PC-3 (cell line): ENCODE measurements at regions not wholly inside any gene's neighbourhood (a gene's known extent, or its start where the extent isn't known, plus 50 kb on each side); places are given as distances from the start of the nearest gene placed in this dataset.

Experiments
- ATAC-seq: fragments of 200-7000 bp; cut with Tn5 transposase; 2 replicates; pipeline ENCODE4 v1.9.1; 2020; ENCODE audit warnings: mild to moderate bottlenecking, moderate library complexity
- BruUV-seq: library from RNA; stranded (reverse); fragments of 400-500 nt; replicated peaks from 2 replicates; lab custom pipeline; 2021; lab: Mats Ljungman, UMichigan
- CTCF ChIA-PET: fragments of 300-600 bp; sonication (Branson Sonifier 250); formaldehyde crosslinking; loops from one replicate; lab custom pipeline; 2022; ENCODE audit warnings: antibody characterized with exemption; lab: Charles Lee
- POLR2A ChIA-PET: fragments of 300-600 bp; sonication (Branson Sonifier 250); formaldehyde crosslinking; loops from one replicate; lab custom pipeline; 2022; ENCODE audit warnings: antibody characterized with exemption; ENCODE audit not compliant: unreplicated experiment; lab: Charles Lee
- DNase-seq: peaks from one replicate; pipeline ENCODE4 v3.0.0-alpha.2; 2015
- H2AFZ ChIP-seq: fragments of 300-600 bp; sonication (generic); 2 replicates; pipeline ENCODE4 v1.6.0; 2016; ENCODE audit warnings: antibody characterized with exemption, low read length
- H3F3A ChIP-seq: fragments of 300-600 bp; sonication (generic); one replicate; pipeline ENCODE4 v1.6.0; 2017; ENCODE audit warnings: antibody characterized with exemption, low read length, control low read depth, mild to moderate bottlenecking; ENCODE audit not compliant: unreplicated experiment
- H3K27ac ChIP-seq: fragments of 300-600 bp; sonication (generic); 2 replicates; pipeline ENCODE4 v1.5.1; 2016; ENCODE audit warnings: mild to moderate bottlenecking, low read length
- H3K27me3 ChIP-seq: fragments of 300-600 bp; sonication (generic); 2 replicates; pipeline ENCODE4 v1.6.1; 2016; ENCODE audit warnings: low read length, mixed read lengths
- H3K36me3 ChIP-seq: fragments of 300-600 bp; sonication (generic); 2 replicates; pipeline ENCODE4 v1.6.1; 2016; ENCODE audit warnings: low read depth, mixed run types, low read length, mixed read lengths
- H3K4me1 ChIP-seq: fragments of 300-600 bp; sonication (generic); 2 replicates; pipeline ENCODE4 v1.5.1; 2016; ENCODE audit warnings: low read length; ENCODE audit not compliant: insufficient read depth
- H3K4me2 ChIP-seq: fragments of 300-600 bp; sonication (generic); 2 replicates; pipeline ENCODE4 v1.6.0; 2016; ENCODE audit warnings: low read length
- H3K4me3 ChIP-seq: fragments of 300-600 bp; sonication (generic); 2 replicates; pipeline ENCODE4 v1.5.1; 2016; ENCODE audit warnings: mild to moderate bottlenecking, low read length, mixed read lengths
- H3K79me2 ChIP-seq: fragments of 300-600 bp; sonication (generic); 2 replicates; pipeline ENCODE4 v1.6.1; 2017; ENCODE audit warnings: low read length, mixed read lengths
- H3K9ac ChIP-seq: fragments of 300-600 bp; sonication (generic); 2 replicates; pipeline ENCODE4 v1.6.0; 2016; ENCODE audit warnings: mild to moderate bottlenecking, low read length
- H3K9me2 ChIP-seq: fragments of 300-600 bp; sonication (generic); replicated peaks from 2 replicates; pipeline ENCODE4 v1.6.1; 2016; ENCODE audit warnings: mixed run types, low read length, mixed read lengths
- H3K9me3 ChIP-seq: fragments of 300-600 bp; sonication (generic); 2 replicates; pipeline ENCODE4 v1.6.1; 2016; ENCODE audit warnings: low read length, mixed read lengths
- H4K20me1 ChIP-seq: fragments of 300-600 bp; sonication (generic); 2 replicates; pipeline ENCODE4 v1.6.1; 2016; ENCODE audit warnings: low read length, mixed read lengths
- CTCF ChIP-seq: fragments of 300-600 bp; sonication (generic); conservative IDR thresholded peaks from 2 replicates; pipeline ENCODE4 v1.5.1; 2017; ENCODE audit warnings: antibody characterized with exemption, low read depth, mild to moderate bottlenecking, low read length
- EZH2 ChIP-seq: fragments of 300-600 bp; sonication (generic); IDR thresholded peaks from one replicate; pipeline ENCODE4 v1.6.1; 2017; ENCODE audit warnings: antibody characterized with exemption, mild to moderate bottlenecking, low read length; ENCODE audit not compliant: unreplicated experiment
- EZH2phosphoT487 ChIP-seq: fragments of 300-600 bp; sonication (generic); IDR thresholded peaks from 2 replicates; pipeline ENCODE4 v1.6.1; 2018; ENCODE audit warnings: mild to moderate bottlenecking, antibody characterized with exemption, low read length, borderline replicate concordance
- intact Hi-C: fragments of 100-400 bp; cut with micrococcal nuclease; formaldehyde crosslinking; loops from 2 replicates; pipeline ENCODE4 v1.9.0; 2023

GRCh38 chr7:106464651-106465050 lies 179.9 kb upstream of the NAMPT start:
- peaks cover 28% of the 10 kb centered on the region for H3K4me1 ChIP-seq
- H3F3A ChIP-seq = no peaks in the 10 kb centered on the region
- no peak overlapping the region for H3K27ac ChIP-seq
- intact Hi-C loops = loop anchor here (5.0 to 10.0 kb wide), 2 partner anchors 117 to 410 kb away; no protein-coding TSS in a partner anchor
- DNase-seq (no peak), ATAC-seq (no peak)
- no peak for TF ChIP-seq CTCF
- H3K4me3 ChIP-seq = no peak overlapping the region
- H2AFZ ChIP-seq = no peak overlapping the region
- H3K79me2 ChIP-seq = peaks cover 17% of the 10 kb centered on the region
- no peak overlapping the region for H3K4me2 ChIP-seq
- no peaks in the 10 kb centered on the region for H3K9me2 ChIP-seq
- no TSS peak for BruUV-seq
- no peaks in the 10 kb centered on the region for H3K9me3 ChIP-seq
- H3K36me3 ChIP-seq = 0 out of 2 replicates have a peak, but pooled peaks cover 6% of the 10 kb centered on the region
- no peaks in the 10 kb centered on the region for H4K20me1 ChIP-seq
- no peak overlapping the region for H3K9ac ChIP-seq
- POLR2A ChIA-PET = interaction anchor here (1.1 kb wide), 1 partner anchor 180 kb away, joined by 5 read pairs; the partner anchor contains the start of gene NAMPT
- no peaks in the 10 kb centered on the region for H3K27me3 ChIP-seq
- CTCF ChIA-PET = interaction anchor here (1.2 kb wide), 1 partner anchor 286 kb away, joined by 3 read pairs; no protein-coding TSS in a partner anchor

GRCh38 chr7:106463851-106464611 lies 179.2 kb upstream of the NAMPT start:
- TF ChIP-seq EZH2phosphoT487 (no peak), CTCF (no peak), EZH2 (no peak)
- Histone ChIP-seq H3K9ac (no peak overlapping the region), H3K9me3 (no peaks in the 10 kb centered on the region), H3K4me1 (peaks cover 28% of the 10 kb centered on the region), H3F3A (no peaks in the 10 kb centered on the region), H3K9me2 (no peaks in the 10 kb centered on the region), H3K36me3 (0 out of 2 replicates have a peak, but pooled peaks cover 6% of the 10 kb centered on the region), H3K79me2 (peaks cover 17% of the 10 kb centered on the region), H4K20me1 (no peaks in the 10 kb centered on the region), H3K27ac (no peak overlapping the region), H2AFZ (no peak overlapping the region), H3K4me3 (no peak overlapping the region), H3K27me3 (no peaks in the 10 kb centered on the region), H3K4me2 (no peak overlapping the region)
- POLR2A ChIA-PET = interaction anchor here (1.1 kb wide), 1 partner anchor 179 kb away, joined by 5 read pairs; the partner anchor contains the start of gene NAMPT
- DNase-seq = no peak
- CTCF ChIA-PET = interaction anchor here (0.6 to 1.2 kb wide), 2 partner anchors 285 to 289 kb away, joined by 3 read pairs; no protein-coding TSS in a partner anchor
- BruUV-seq = no TSS peak
- intact Hi-C loops = loop anchor here (2.0 to 10.0 kb wide), 3 partner anchors 117 to 409 kb away; no protein-coding TSS in a partner anchor
- ATAC-seq = no peak
